BLaER1 (cell line): ENCODE measurements at regions not wholly inside any gene's neighbourhood (a gene's known extent, or its start where the extent isn't known, plus 50 kb on each side); places are given as distances from the start of the nearest gene placed in this dataset.

ENCODE experiments used
- H3K27ac ChIP-seq: shearing (Covaris generic); formaldehyde crosslinking; 2 replicates; pipeline ENCODE4 v1.8.1; 2022
- H3K27me3 ChIP-seq: shearing (Covaris generic); formaldehyde crosslinking; 2 replicates; pipeline ENCODE4 v1.8.1; 2022
- H3K36me3 ChIP-seq: shearing (Covaris generic); formaldehyde crosslinking; 2 replicates; pipeline ENCODE4 v1.8.1; 2022
- H3K4me1 ChIP-seq: shearing (Covaris generic); formaldehyde crosslinking; 2 replicates; pipeline ENCODE4 v1.8.1; 2022
- H3K4me2 ChIP-seq: shearing (Covaris generic); formaldehyde crosslinking; 2 replicates; pipeline ENCODE4 v1.8.1; 2022
- H3K4me3 ChIP-seq: shearing (Covaris generic); formaldehyde crosslinking; 2 replicates; pipeline ENCODE4 v1.8.1; 2022
- H3K9ac ChIP-seq: shearing (Covaris generic); formaldehyde crosslinking; 2 replicates; pipeline ENCODE4 v1.8.1; 2022
- H3K9me3 ChIP-seq: shearing (Covaris generic); formaldehyde crosslinking; 2 replicates; pipeline ENCODE4 v1.8.1; 2022
- H4K20me1 ChIP-seq: shearing (Covaris generic); formaldehyde crosslinking; 2 replicates; pipeline ENCODE4 v1.8.1; 2022
- Cebpa-rat ChIP-seq: shearing (Covaris generic); IDR thresholded peaks from 2 replicates; pipeline ENCODE4 v1.8.1; 2022

DNA sequence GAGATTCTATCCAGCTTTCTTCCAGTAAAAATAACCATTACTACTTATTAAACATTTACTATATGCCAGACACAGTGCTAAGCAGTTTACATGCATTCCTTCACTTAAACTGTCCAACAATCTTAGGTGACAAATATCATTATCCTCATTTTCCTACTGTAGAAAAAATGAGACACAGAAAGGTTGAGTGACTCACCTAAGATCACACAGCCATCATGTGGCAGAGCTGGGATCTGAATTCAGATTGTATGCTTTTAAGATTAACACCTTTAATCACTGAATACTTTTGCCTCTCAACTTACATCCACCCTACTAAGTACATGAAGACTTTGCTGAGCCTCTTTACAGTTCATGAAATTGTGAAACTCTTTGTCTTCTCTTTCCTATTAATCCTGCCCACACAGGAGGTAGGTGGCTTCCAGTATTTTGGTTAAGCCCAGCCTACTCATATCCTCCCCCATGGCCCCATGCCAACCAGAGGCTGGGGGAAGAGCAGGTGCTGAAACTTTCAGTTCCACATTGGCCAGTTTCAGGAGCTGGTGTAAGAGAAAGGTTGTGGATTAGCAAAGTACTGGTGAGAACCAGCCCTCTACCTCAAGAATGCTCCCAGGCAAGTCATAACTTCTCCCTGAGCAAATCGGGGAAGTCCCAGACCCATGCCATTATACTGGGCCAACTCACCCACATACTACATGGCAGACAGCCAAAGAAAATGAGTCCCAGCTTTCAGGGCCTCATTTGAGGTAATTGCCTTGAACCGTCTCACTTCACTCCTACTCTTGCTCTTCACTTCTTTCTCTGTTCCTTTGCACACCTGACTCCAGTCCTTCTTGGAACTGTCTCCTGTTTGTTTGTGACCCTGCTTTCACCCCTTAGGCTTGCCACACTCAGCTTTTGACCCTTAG lies 211.1 kb downstream of the GUCY2F start:
- Histone ChIP-seq H3K4me1 (no peaks in the 10 kb centered on the region), H3K36me3 (no peaks in the 10 kb centered on the region), H3K4me2 (no peak overlapping the region), H3K27me3 (peaks cover 69% of the 10 kb centered on the region), H4K20me1 (no peaks in the 10 kb centered on the region; the same call in 1 of the 2 replicates), H3K4me3 (no peak overlapping the region), H3K27ac (no peak overlapping the region), H3K9me3 (no peaks in the 10 kb centered on the region), H3K9ac (no peak overlapping the region)
- TF ChIP-seq Cebpa-rat, result no peak

DNA sequence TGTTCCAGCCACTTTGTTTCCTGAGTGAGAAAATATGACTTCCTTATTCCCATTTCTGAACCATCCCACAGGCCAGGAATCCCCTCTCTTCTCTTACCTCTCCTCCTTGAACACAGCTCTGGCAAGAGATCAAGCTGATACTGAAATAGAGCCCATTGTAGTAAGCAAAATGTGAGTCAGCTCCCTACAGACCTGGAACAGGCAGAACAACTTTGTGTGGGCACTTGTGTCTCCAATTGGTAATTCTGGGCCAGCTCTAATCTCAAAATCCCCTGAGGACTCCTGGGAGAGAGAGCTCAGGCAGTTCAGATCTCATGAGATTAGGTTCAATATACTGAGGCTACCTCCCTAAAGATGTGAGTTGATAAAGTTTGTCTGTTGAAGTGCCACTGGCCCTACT lies 213.5 kb downstream of the GUCY2F start:
- Histone ChIP-seq H3K4me1 (no peaks in the 10 kb centered on the region), H3K36me3 (no peaks in the 10 kb centered on the region), H3K4me3 (no peak overlapping the region), H3K9me3 (peaks cover 5% of the 10 kb centered on the region; the same call in 1 of the 2 replicates), H3K27me3 (peaks cover 51% of the 10 kb centered on the region), H4K20me1 (no peaks in the 10 kb centered on the region; the same call in 1 of the 2 replicates), H3K9ac (no peak overlapping the region), H3K4me2 (no peak overlapping the region), H3K27ac (no peak overlapping the region)
- TF ChIP-seq Cebpa-rat, result no peak

DNA sequence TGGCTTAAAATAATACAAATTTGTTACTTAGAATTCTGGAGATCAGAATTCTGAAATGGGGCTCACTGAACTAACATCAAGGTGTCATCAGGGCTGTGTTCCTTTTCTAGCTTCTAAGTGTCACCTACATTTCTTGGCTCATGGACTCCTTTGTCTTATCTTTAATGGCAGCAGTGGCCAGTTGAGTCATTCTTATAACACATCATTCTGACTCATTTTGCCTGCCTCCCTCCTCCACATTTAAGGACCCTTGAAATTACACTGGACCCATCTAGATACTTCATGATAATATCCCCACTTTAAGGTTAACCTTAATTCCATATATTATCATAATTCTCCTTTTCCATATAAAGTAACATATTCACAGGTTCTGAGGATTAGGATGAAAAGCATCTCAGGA lies 215.9 kb downstream of the GUCY2F start:
- H4K20me1 ChIP-seq, result no peaks in the 10 kb centered on the region
- no peak overlapping the region for H3K27ac ChIP-seq
- no peak for TF ChIP-seq Cebpa-rat
- H3K36me3 ChIP-seq, result no peaks in the 10 kb centered on the region
- H3K9ac ChIP-seq, result no peak overlapping the region
- H3K27me3 ChIP-seq, result peaks cover 29% of the 10 kb centered on the region
- no peaks in the 10 kb centered on the region for H3K4me1 ChIP-seq
- no peak overlapping the region for H3K4me3 ChIP-seq
- peaks cover 5% of the 10 kb centered on the region; the same call in 1 of the 2 replicates for H3K9me3 ChIP-seq
- H3K4me2 ChIP-seq, result no peak overlapping the region

DNA sequence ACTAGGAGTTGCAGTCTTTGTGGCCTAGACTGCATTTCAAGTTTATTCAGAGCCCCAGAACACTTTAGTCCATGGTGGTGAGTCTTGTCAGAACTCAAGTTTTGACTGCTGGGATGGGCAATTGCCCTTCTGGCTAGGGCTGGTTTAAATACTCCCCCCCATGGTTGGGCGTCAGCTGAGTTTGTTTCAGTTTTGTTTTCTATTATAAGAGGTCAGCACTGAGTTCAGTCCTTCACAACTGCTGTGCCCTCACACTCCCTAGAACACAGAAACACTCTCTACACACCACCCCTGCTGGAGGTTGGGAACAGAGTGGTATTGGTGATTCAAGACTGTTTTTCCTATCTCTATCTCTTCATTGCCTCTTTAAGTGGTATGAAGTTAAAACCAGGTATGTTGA lies 217.0 kb downstream of the GUCY2F start:
- no peaks in the 10 kb centered on the region for H3K36me3 ChIP-seq
- no peaks in the 10 kb centered on the region for H3K4me1 ChIP-seq
- no peak overlapping the region for H3K4me3 ChIP-seq
- no peak overlapping the region for H3K9ac ChIP-seq
- peaks cover 5% of the 10 kb centered on the region; the same call in 1 of the 2 replicates for H3K9me3 ChIP-seq
- no peaks in the 10 kb centered on the region for H4K20me1 ChIP-seq
- no peak for TF ChIP-seq Cebpa-rat
- peaks cover 19% of the 10 kb centered on the region for H3K27me3 ChIP-seq
- H3K27ac ChIP-seq, result no peak overlapping the region
- H3K4me2 ChIP-seq, result no peak overlapping the region

DNA sequence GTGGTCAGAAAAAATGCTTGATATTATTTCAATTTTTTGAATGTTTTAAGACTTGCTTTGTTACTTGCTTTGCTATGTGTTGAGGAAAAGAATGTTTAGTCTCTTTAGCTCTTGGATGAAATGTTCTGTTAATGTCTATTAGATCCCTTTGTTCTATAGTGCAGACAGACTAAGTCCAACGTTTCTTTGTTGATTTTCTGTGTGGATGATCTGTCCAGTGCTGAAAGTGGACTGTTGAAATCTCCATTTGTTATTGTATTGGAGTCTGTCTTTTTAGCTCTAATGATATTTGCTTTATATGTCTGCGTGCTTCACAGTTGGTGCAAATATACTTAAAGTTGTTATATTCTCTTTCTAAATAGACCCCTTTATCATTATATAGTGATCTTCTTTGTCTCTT lies 220.6 kb downstream of the GUCY2F start:
- H3K4me3 ChIP-seq, result no peak overlapping the region
- no peak overlapping the region for H3K9ac ChIP-seq
- no peaks in the 10 kb centered on the region for H3K4me1 ChIP-seq
- H3K27ac ChIP-seq, result no peak overlapping the region
- no peaks in the 10 kb centered on the region for H3K36me3 ChIP-seq
- H3K9me3 ChIP-seq, result peaks cover 5% of the 10 kb centered on the region; the same call in 1 of the 2 replicates
- no peak for TF ChIP-seq Cebpa-rat
- H4K20me1 ChIP-seq, result no peaks in the 10 kb centered on the region
- no peak overlapping the region for H3K4me2 ChIP-seq
- peaks cover 14% of the 10 kb centered on the region; the same call in 1 of the 2 replicates for H3K27me3 ChIP-seq

DNA sequence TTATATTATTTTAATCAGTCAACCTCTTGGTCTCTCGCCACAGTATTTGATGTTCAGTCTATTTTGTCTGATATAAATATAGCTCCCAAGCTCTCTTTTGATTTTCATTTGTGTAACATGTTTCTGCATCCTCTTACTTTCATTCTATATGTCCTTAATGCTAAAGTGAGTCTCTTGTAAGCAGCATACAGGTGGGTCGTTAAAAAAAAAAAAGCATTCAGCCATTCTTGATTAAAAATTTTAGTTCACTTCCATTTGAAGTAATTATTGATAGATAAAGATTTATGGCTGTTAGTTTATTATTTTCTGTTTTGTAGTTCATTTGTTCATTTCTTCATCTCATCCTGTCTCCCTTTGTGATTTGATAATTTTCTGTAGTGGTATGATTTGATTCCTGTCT lies 229.1 kb downstream of the GUCY2F start:
- TF ChIP-seq Cebpa-rat, result no peak
- Histone ChIP-seq H3K27me3 (peaks cover 11% of the 10 kb centered on the region; the same call in 1 of the 2 replicates), H3K27ac (no peak overlapping the region), H3K4me1 (no peaks in the 10 kb centered on the region), H3K36me3 (no peaks in the 10 kb centered on the region), H3K4me2 (no peak overlapping the region), H3K9ac (no peak overlapping the region), H3K9me3 (peaks cover 25% of the 10 kb centered on the region), H4K20me1 (no peaks in the 10 kb centered on the region), H3K4me3 (no peak overlapping the region)

DNA sequence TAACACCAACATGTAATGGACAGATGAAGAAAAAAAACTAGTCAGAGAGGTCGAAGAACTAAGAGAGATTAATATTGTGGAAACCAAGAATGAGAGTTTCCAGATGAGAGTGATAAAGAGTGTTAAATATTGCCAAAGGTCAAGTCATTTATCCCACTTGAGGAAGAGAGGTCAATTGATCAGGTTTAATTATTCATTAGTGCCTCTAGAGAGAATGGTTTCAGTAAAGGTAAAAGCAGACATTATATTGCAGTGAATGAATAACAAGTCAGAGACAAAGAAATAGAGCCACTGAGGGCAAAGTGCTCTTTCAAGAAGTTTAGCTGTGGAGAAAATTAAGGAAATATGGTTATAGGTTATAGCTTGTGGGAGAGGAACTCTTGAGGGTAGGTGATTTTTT lies 263.1 kb downstream of the GUCY2F start:
- H3K4me1 ChIP-seq, result no peaks in the 10 kb centered on the region
- H3K4me2 ChIP-seq, result no peak overlapping the region
- H4K20me1 ChIP-seq, result no peaks in the 10 kb centered on the region
- no peaks in the 10 kb centered on the region for H3K9me3 ChIP-seq
- no peak for TF ChIP-seq Cebpa-rat
- H3K27ac ChIP-seq, result no peak overlapping the region
- H3K4me3 ChIP-seq, result no peak overlapping the region
- H3K27me3 ChIP-seq, result peaks cover 53% of the 10 kb centered on the region
- no peak overlapping the region for H3K9ac ChIP-seq
- no peaks in the 10 kb centered on the region for H3K36me3 ChIP-seq

DNA sequence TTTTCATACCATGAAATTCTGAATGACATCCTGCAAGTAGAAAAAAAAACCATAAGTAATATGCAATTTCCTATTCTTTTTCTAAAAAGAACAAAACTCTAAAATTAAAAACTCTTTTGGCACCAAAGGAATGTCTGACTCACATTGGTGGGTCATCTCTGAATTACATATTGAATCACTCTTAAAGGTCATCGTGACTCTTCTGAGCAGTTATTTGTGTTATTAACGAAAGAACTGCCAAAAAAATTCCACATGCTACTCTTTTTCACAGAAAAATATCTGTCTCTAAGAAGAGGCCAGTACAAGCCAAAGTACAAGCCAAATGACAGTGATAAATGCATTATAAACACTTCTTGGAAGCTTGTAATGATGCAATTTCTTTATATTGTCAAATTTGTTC lies 282.2 kb downstream of the GUCY2F start:
- Histone ChIP-seq H3K27ac (no peak overlapping the region), H3K4me2 (no peak overlapping the region)

DNA sequence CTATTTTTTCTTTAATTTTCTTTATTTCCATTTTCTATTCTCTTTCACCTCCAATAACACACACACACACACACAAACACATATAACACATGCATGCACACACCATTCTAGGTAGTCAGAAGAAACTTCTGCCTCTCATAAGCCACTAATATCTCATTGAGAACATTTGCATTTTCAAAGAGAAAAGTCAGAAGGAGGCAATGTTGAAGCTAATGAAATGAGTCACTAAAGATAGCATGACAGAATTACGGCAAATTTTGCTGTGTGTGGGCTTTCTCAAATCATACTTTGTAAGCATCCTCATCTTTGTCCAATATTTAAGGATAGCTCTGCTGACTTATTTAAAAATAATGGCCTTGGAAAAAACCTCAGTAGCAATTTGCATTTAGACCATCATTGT lies 291.3 kb downstream of the GUCY2F start:
- Histone ChIP-seq H3K4me2 (no peak overlapping the region), H3K4me1 (no peaks in the 10 kb centered on the region), H3K36me3 (no peaks in the 10 kb centered on the region), H3K9ac (no peak overlapping the region), H3K4me3 (no peak overlapping the region), H4K20me1 (no peaks in the 10 kb centered on the region), H3K9me3 (no peaks in the 10 kb centered on the region), H3K27me3 (peaks cover 98% of the 10 kb centered on the region), H3K27ac (no peak overlapping the region)
- no peak for TF ChIP-seq Cebpa-rat

More for the DNA sequence above, 282.2 kb downstream of the GUCY2F start:
- H3K9me3 ChIP-seq, result no peaks in the 10 kb centered on the region
- H3K4me1 ChIP-seq, result no peaks in the 10 kb centered on the region
- no peak overlapping the region for H3K4me3 ChIP-seq
- H3K36me3 ChIP-seq, result no peaks in the 10 kb centered on the region
- no peak overlapping the region for H3K9ac ChIP-seq
- H3K27me3 ChIP-seq, result peaks cover 16% of the 10 kb centered on the region; the same call in 1 of the 2 replicates
- TF ChIP-seq Cebpa-rat, result no peak
- H4K20me1 ChIP-seq, result no peaks in the 10 kb centered on the region

DNA sequence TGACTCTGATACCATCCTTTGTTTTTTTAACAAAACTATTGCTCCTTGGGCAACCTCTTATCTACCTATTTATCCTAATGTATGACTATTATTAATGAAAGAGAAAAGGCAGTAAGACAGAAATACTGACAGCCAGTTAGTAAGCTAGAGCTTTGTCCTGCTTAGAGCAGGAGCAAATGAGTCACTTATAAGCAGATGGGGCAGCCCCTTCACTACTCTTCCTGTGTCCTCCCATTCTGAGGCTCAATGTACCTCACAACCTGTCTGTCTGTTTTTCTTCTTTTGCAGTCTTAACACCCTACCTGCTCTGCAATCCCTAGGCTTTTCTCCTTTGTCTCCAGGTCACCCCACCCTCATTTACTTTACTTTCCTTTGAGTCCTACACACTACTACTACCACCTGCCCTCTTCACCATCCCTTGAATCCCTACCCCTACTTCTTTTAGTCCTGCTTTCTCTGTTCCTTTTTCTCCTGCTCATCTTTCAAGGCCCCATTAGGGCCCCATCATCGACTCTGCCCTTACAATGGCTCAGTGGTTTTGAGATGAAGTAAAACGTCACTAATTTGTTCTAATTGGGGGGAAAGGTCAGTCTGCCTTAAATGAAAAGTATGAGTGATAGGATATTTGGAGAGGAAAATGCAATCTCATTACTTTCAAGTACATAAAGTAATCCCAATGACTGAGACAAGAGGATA lies 294.3 kb downstream of the GUCY2F start:
- TF ChIP-seq Cebpa-rat, result no peak
- no peaks in the 10 kb centered on the region for H4K20me1 ChIP-seq

More for the DNA sequence above, 294.3 kb downstream of the GUCY2F start:
- Histone ChIP-seq H3K4me3 (no peak overlapping the region), H3K4me2 (no peak overlapping the region), H3K27ac (no peak overlapping the region), H3K9ac (no peak overlapping the region), H3K27me3 (peaks cover 90% of the 10 kb centered on the region), H3K4me1 (no peaks in the 10 kb centered on the region), H3K36me3 (no peaks in the 10 kb centered on the region), H3K9me3 (no peaks in the 10 kb centered on the region)
